Adrenal gland (tissue), 9 donors: ENCODE measurements at regions not wholly inside any gene's neighbourhood (a gene's known extent, or its start where the extent isn't known, plus 50 kb on each side); places are given as distances from the start of the nearest gene placed in this dataset.
A peak's percentile ranks its signal among the peaks of the same experiment; 100 is the strongest.

Experiments used
- DNase-seq, 7 donors: peaks; one replicate each; pipeline ENCODE4 v3.0.0-alpha.2; 2019 to 2020
- H3K27ac ChIP-seq, 5 donors: fragments of 200-600 bp; sonication (generic) in 4 of 5; 1 replicate in 3 of 5; 2 replicates in 2 of 5; pipeline versions ENCODE4 v1.5.1 to v1.8.0; 2016 to 2020; ENCODE audit warnings: mild to moderate bottlenecking in 1 of 5
- H3K27me3 ChIP-seq: fragments of 200-600 bp; 2 replicates; pipeline ENCODE4 v1.8.0; 2021
- H3K36me3 ChIP-seq, 2 donors: fragments of 200-600 bp; replicated peaks in 1 of 2; 1 replicate in 1 of 2; 2 replicates in 1 of 2; pipeline versions ENCODE4 v1.5.1 to v1.8.0; 2018 to 2022
- H3K4me1 ChIP-seq, 2 donors: fragments of 200-600 bp; replicated peaks in 1 of 2; 1 replicate in 1 of 2; 2 replicates in 1 of 2; pipeline versions ENCODE4 v1.5.1 to v1.8.0; 2018 to 2021
- H3K4me3 ChIP-seq, 4 donors: fragments of 200-600 bp; sonication (generic) in 3 of 4; one replicate each; pipeline ENCODE4 v1.5.1; 2016 to 2018
- H3K9me3 ChIP-seq, 3 donors: fragments of 200-600 bp; sonication (generic) in 1 of 3; replicated peaks in 1 of 3; 1 replicate in 2 of 3; 2 replicates in 1 of 3; pipeline versions ENCODE4 v1.5.1 to v1.8.0; 2016 to 2021
- CTCF ChIP-seq, 6 experiments: fragments of 450-650 bp in 4 of 6; fragments of 200-600 bp in 2 of 6; sonication (generic) in 1 of 6; IDR thresholded peaks; 1 replicate in 5 of 6; 2 replicates in 1 of 6; pipeline versions ENCODE4 v1.5.1 to v1.8.0; 2016 to 2021; ENCODE audit warnings: antibody characterized with exemption in 6 of 6, mild to moderate bottlenecking in 2 of 6, moderate library complexity in 1 of 6
- POLR2A ChIP-seq, 2 donors: fragments of 450-650 bp; IDR thresholded peaks; one replicate each; pipeline ENCODE4 v1.6.1; 2017; ENCODE audit warnings: antibody characterized with exemption in 2 of 2, mild to moderate bottlenecking in 2 of 2, moderate library complexity in 1 of 2
- WGBS, 4 donors: extraction: QIAGEN DNeasy Blood & Tissue Kit in 2 of 4; methylation state at CpG; one replicate each; pipeline versions ENCODE4 v1.1.5 to v1.1.7; 2013 to 2017; 5-methylcytosine and 5-hydroxymethylcytosine counted together
- intact Hi-C, 2 donors: fragments of 100-400 bp; cut with DNase I; formaldehyde crosslinking; loops; one replicate each; pipeline versions ENCODE4 v1.14.1 to v1.15.0; 2022 to 2023
- donor health status: healthy with polysubstance abuse.
- donor health status: Bipolar disorder and iron deficiency.
- donor health status: DM: yes; HTN: yes; CAD: no.
- donor health status: DM: no; HTN: no; CAD: no.
- donor health status: DM: no; HTN: no; CAD: no.

GRCh38 chr2:200222791-200223190 lies 83.7 kb upstream of the SPATS2L start:
- Histone ChIP-seq H3K36me3 (no peaks in the 10 kb centered on the region), H3K4me3 (no peak overlapping the region), H3K4me1 (peaks cover 0 to 18% of the 10 kb centered on the region in 2 donors), H3K9me3 (no peaks in the 10 kb centered on the region), H3K27me3 (no peaks in the 10 kb centered on the region), H3K27ac (no peak overlapping the region)
- intact Hi-C loops: no loop called here
- TF ChIP-seq CTCF (IDR thresholded peaks at IDR 0.05) (no peak), POLR2A (IDR thresholded peaks at IDR 0.05) (no peak)
- WGBS, 4 donors: 59 to 68% (median 65%) methylated on average over 7 of the region's 7 CpGs
- DNase-seq: peak in 2 of 7 donors; percentile 17 to 30

GRCh38 chr2:200223205-200223784 lies 83.2 kb upstream of the SPATS2L start:
- H3K9me3 ChIP-seq: no peaks in the 10 kb centered on the region
- H3K27ac ChIP-seq: no peak overlapping the region
- no peak for DNase-seq
- no peaks in the 10 kb centered on the region for H3K36me3 ChIP-seq
- 89 to 94% (median 91%) methylated on average over 3 of the region's 3 CpGs for WGBS, 4 donors
- peaks cover 0 to 18% of the 10 kb centered on the region in 2 donors for H3K4me1 ChIP-seq
- no peak for TF ChIP-seq POLR2A (IDR thresholded peaks at IDR 0.05)
- TF ChIP-seq CTCF (IDR thresholded peaks at IDR 0.05): no peak
- H3K27me3 ChIP-seq: no peaks in the 10 kb centered on the region
- no peak overlapping the region for H3K4me3 ChIP-seq
- intact Hi-C loops: no loop called here

- TF ChIP-seq CTCF (IDR thresholded peaks at IDR 0.05): no peak
- TF ChIP-seq POLR2A (IDR thresholded peaks at IDR 0.05): no peak
- no peaks in the 10 kb centered on the region for H3K9me3 ChIP-seq
- WGBS, 4 donors: 61 to 75% (median 67%) methylated on average over 5 of the region's 5 CpGs
- H3K27ac ChIP-seq: peak overlapping the region in 1 of 5 donors; percentile 9
- DNase-seq: no peak
- H3K36me3 ChIP-seq: no peaks in the 10 kb centered on the region
- peaks cover 0 to 18% of the 10 kb centered on the region in 2 donors for H3K4me1 ChIP-seq
- H3K27me3 ChIP-seq: no peaks in the 10 kb centered on the region
- intact Hi-C loops: no loop called here
- H3K4me3 ChIP-seq: no peak overlapping the region
Observed at GRCh38 chr2:200225951-200226350, 80.5 kb upstream of the SPATS2L start.

GRCh38 chr2:200226451-200227426 lies 79.8 kb upstream of the SPATS2L start:
- H3K4me3 ChIP-seq: no peak overlapping the region
- no peaks in the 10 kb centered on the region for H3K27me3 ChIP-seq
- intact Hi-C loops: no loop called here
- H3K9me3 ChIP-seq: no peaks in the 10 kb centered on the region
- TF ChIP-seq CTCF (IDR thresholded peaks at IDR 0.05) (no peak), POLR2A (IDR thresholded peaks at IDR 0.05) (no peak)
- no peak overlapping the region for H3K27ac ChIP-seq
- H3K36me3 ChIP-seq: no peaks in the 10 kb centered on the region
- DNase-seq: peak in 6 of 7 donors; percentile 19 to 70 (median 27)
- WGBS, 4 donors: 65 to 76% (median 68%) methylated on average over 6 of the region's 6 CpGs
- peaks cover 0 to 16% of the 10 kb centered on the region in 2 donors for H3K4me1 ChIP-seq
